ENCODE measurements at regions not wholly inside any gene's neighbourhood (a gene's known extent, or its start where the extent isn't known, plus 50 kb on each side); places are given as distances from the start of the nearest gene placed in this dataset.

- Mint-ChIP-seq H3K4me1 (ENCODE audit: low read depth) (no peaks in the 10 kb centered on the region), H3K27me3 (ENCODE audit: low read depth) (no peaks in the 10 kb centered on the region), H3K4me3 (no peak overlapping the region), H3K9me3 (no peaks in the 10 kb centered on the region), H3K27ac (no peak overlapping the region), H3K36me3 (ENCODE audit: low read depth) (no peaks in the 10 kb centered on the region)
These were observed 322.3 kb upstream of the ADCY2 start for GRCh38 chr5:7073666-7074065.

DNA sequence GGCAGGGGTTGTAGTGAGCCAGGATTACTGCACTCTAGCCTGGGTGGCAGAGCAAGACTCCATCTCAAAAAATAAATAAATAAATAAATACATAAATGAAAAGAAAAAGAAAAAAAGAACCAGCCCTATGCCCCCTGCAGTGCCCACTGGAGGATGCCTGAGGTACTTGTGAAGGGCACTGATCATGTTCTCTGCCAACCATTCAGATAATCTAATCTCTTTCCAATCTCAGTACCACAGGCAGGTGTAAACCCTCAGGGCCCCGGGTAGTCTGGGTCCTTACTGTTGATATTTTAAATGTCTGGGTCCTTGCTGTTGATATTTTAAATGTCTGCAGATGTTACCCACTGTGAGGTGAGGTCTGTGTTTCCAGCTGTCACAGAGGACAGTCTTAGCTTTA is 321.8 kb upstream of the ADCY2 start:
- H3K4me1 Mint-ChIP-seq (ENCODE audit: low read depth) = no peaks in the 10 kb centered on the region
- H3K27ac Mint-ChIP-seq = no peak overlapping the region
- no peak overlapping the region for H3K4me3 Mint-ChIP-seq
- H3K27me3 Mint-ChIP-seq (ENCODE audit: low read depth) = no peaks in the 10 kb centered on the region
- H3K9me3 Mint-ChIP-seq = no peaks in the 10 kb centered on the region
- no peaks in the 10 kb centered on the region for H3K36me3 Mint-ChIP-seq (ENCODE audit: low read depth)

DNA sequence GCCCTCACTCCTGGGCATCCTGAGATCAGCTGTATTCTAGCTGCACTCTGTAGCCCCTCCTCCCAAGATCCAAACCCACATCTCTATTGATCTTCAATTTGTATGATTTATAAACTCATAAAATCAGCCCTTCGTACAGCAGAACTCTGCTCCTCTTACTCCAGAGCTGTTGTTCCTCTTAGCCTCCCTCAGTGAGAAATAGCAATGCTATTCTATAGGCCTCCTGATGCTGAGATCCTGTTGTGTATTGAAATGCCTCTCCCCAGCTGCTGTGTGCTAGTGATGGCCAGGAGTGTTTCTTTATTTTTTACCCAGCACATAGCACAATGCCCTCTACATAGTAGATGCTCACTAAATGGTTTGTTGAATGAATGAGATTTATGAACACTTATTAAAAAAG is 320.5 kb upstream of the ADCY2 start:
- no peak overlapping the region for H3K4me3 Mint-ChIP-seq
- H3K27me3 Mint-ChIP-seq (ENCODE audit: low read depth) = no peaks in the 10 kb centered on the region

GRCh38 chr5:7078101-7078500 is 317.8 kb upstream of the ADCY2 start:
- H3K9me3 Mint-ChIP-seq = no peaks in the 10 kb centered on the region
- no peak overlapping the region for H3K4me3 Mint-ChIP-seq
- H3K27me3 Mint-ChIP-seq (ENCODE audit: low read depth) = no peaks in the 10 kb centered on the region
- H3K36me3 Mint-ChIP-seq (ENCODE audit: low read depth) = no peaks in the 10 kb centered on the region
- no peak overlapping the region for H3K27ac Mint-ChIP-seq
- no peaks in the 10 kb centered on the region for H3K4me1 Mint-ChIP-seq (ENCODE audit: low read depth)

More for the DNA sequence above, 320.5 kb upstream of the ADCY2 start:
- Mint-ChIP-seq H3K9me3 (no peaks in the 10 kb centered on the region), H3K27ac (no peak overlapping the region), H3K4me1 (ENCODE audit: low read depth) (no peaks in the 10 kb centered on the region), H3K36me3 (ENCODE audit: low read depth) (no peaks in the 10 kb centered on the region)

DNA sequence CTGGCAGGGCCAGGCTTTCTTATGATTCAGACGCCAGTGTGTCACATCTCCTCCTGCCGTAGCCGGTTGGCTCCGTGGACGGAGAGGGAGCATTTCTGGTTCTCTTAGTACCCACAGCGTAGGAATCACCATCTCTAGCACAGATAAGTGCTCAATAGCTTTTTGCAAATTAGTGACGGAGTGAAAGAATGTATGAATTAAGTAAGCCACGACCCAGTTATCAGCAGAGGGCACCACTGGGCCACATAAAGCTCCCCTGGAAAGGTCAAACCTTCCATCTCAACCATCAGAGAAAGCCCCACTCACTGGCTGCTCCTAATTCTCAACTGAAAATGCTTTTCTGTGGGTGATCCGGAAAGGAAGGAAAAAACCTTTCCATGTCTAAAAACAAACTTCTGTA is 317.0 kb upstream of the ADCY2 start:
- H3K36me3 Mint-ChIP-seq (ENCODE audit: low read depth) = no peaks in the 10 kb centered on the region
- no peaks in the 10 kb centered on the region for H3K27me3 Mint-ChIP-seq (ENCODE audit: low read depth)
- H3K4me3 Mint-ChIP-seq = no peak overlapping the region
- no peaks in the 10 kb centered on the region for H3K9me3 Mint-ChIP-seq
- H3K27ac Mint-ChIP-seq = no peak overlapping the region
- H3K4me1 Mint-ChIP-seq (ENCODE audit: low read depth) = no peaks in the 10 kb centered on the region

- Mint-ChIP-seq H3K4me3 (no peak overlapping the region), H3K27me3 (ENCODE audit: low read depth) (no peaks in the 10 kb centered on the region), H3K9me3 (no peaks in the 10 kb centered on the region), H3K4me1 (ENCODE audit: low read depth) (no peaks in the 10 kb centered on the region), H3K36me3 (ENCODE audit: low read depth) (no peaks in the 10 kb centered on the region), H3K27ac (no peak overlapping the region)
These were observed 315.4 kb upstream of the ADCY2 start for GRCh38 chr5:7080501-7080900.

DNA sequence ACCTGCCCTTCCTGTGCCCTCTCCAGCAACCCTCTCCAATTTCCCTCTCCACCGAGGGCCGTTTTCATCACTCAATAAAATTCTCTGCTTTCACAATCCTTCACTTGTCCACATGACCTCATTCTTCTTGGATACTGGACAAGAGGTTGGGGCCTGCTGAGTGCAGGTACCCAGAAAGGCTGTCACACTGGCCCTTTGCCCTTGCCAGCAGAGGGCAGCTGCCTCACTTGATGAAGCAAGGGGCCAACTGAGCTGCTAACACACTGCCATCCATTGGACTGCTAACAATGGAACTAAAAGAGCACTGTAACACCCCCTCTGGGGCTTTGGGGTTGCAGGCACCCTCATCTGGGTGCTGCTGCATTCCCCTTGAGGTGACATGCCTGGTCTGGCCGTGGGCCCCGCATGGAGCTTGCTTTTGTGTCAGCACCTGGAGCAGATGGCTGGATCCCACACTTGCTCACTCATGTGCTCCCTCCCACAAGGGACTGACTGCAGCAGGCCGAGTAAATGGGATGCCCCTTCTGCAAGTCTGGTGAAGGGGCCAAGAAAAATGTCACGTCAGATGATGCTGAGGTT is 308.1 kb upstream of the ADCY2 start:
- Mint-ChIP-seq H3K9me3 (no peaks in the 10 kb centered on the region), H3K36me3 (ENCODE audit: low read depth) (no peaks in the 10 kb centered on the region), H3K27ac (no peak overlapping the region)

GRCh38 chr5:7088849-7089248 is 307.1 kb upstream of the ADCY2 start:
- Mint-ChIP-seq H3K27ac (no peak overlapping the region), H3K4me1 (ENCODE audit: low read depth) (no peaks in the 10 kb centered on the region), H3K27me3 (ENCODE audit: low read depth) (no peaks in the 10 kb centered on the region), H3K36me3 (ENCODE audit: low read depth) (no peaks in the 10 kb centered on the region), H3K9me3 (no peaks in the 10 kb centered on the region), H3K4me3 (no peak overlapping the region)

More for the DNA sequence above, 308.1 kb upstream of the ADCY2 start:
- Mint-ChIP-seq H3K27me3 (ENCODE audit: low read depth) (no peaks in the 10 kb centered on the region), H3K4me3 (no peak overlapping the region), H3K4me1 (ENCODE audit: low read depth) (no peaks in the 10 kb centered on the region)

- Mint-ChIP-seq H3K36me3 (ENCODE audit: low read depth) (no peaks in the 10 kb centered on the region), H3K4me1 (ENCODE audit: low read depth) (no peaks in the 10 kb centered on the region), H3K9me3 (no peaks in the 10 kb centered on the region), H3K4me3 (no peak overlapping the region), H3K27me3 (ENCODE audit: low read depth) (no peaks in the 10 kb centered on the region), H3K27ac (no peak overlapping the region)
These were observed 301.3 kb upstream of the ADCY2 start for GRCh38 chr5:7094626-7095025.

- Mint-ChIP-seq H3K27me3 (ENCODE audit: low read depth) (no peaks in the 10 kb centered on the region), H3K4me3 (no peak overlapping the region), H3K27ac (no peak overlapping the region), H3K36me3 (ENCODE audit: low read depth) (no peaks in the 10 kb centered on the region), H3K9me3 (peaks cover 3% of the 10 kb centered on the region), H3K4me1 (ENCODE audit: low read depth) (no peaks in the 10 kb centered on the region)
These were observed 299.6 kb upstream of the ADCY2 start for GRCh38 chr5:7096294-7096693.

- Mint-ChIP-seq H3K4me1 (ENCODE audit: low read depth) (no peaks in the 10 kb centered on the region), H3K27me3 (ENCODE audit: low read depth) (no peaks in the 10 kb centered on the region), H3K9me3 (peaks cover under 1% of the 10 kb centered on the region), H3K4me3 (no peak overlapping the region), H3K36me3 (ENCODE audit: low read depth) (no peaks in the 10 kb centered on the region), H3K27ac (no peak overlapping the region)
These were observed 290.6 kb upstream of the ADCY2 start for GRCh38 chr5:7105358-7105757.

DNA sequence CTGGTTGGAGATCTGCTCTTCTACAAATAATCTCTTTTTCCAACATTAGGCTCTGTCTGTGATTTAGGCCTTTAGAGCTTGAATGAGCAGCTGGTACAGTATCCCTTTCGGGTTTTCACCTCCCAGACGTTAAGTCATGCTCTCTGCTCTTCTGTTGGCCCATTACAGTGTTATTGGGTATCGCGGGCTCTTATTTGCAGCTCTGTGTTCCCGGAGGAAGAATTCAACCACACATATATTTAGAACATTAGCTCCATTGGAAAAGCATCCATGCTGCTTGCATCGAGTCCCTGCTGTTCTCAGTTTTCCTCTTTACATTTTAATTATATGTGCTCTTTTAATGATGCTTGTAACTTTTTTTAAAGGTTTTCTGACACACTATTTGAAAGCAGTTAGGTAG is 278.0 kb upstream of the ADCY2 start:
- no peaks in the 10 kb centered on the region for H3K4me1 Mint-ChIP-seq (ENCODE audit: low read depth)
- no peak overlapping the region for H3K4me3 Mint-ChIP-seq
- H3K27ac Mint-ChIP-seq = no peak overlapping the region
- H3K27me3 Mint-ChIP-seq (ENCODE audit: low read depth) = no peaks in the 10 kb centered on the region
- H3K9me3 Mint-ChIP-seq = peaks cover 12% of the 10 kb centered on the region
- H3K36me3 Mint-ChIP-seq (ENCODE audit: low read depth) = no peaks in the 10 kb centered on the region

DNA sequence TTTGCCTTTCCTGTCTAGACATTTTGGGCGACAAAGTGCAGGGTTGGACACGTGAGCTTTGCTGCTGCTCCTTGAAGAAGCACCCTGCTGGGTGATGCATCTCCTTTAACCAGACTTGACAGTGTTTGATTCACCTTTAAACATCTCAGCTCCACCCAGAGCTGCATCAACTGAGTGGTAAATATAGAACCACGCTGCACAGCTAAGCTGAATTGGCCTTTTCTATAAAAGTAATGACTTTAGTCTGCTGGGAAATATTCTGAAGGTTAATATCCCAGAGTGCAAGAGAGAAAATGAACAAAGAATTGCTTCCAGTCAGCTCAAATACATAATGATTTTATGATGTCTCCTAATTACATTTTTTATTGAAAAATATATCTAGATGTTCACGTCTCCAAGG is 264.3 kb upstream of the ADCY2 start:
- H3K4me1 Mint-ChIP-seq (ENCODE audit: low read depth) = no peaks in the 10 kb centered on the region
- peaks cover 21% of the 10 kb centered on the region for H3K9me3 Mint-ChIP-seq
- H3K36me3 Mint-ChIP-seq (ENCODE audit: low read depth) = no peaks in the 10 kb centered on the region
- H3K27ac Mint-ChIP-seq = no peak overlapping the region
- no peaks in the 10 kb centered on the region for H3K27me3 Mint-ChIP-seq (ENCODE audit: low read depth)
- H3K4me3 Mint-ChIP-seq = no peak overlapping the region

- Mint-ChIP-seq H3K36me3 (ENCODE audit: low read depth) (no peaks in the 10 kb centered on the region), H3K4me3 (no peak overlapping the region), H3K27me3 (ENCODE audit: low read depth) (no peaks in the 10 kb centered on the region), H3K4me1 (ENCODE audit: low read depth) (no peaks in the 10 kb centered on the region), H3K27ac (no peak overlapping the region), H3K9me3 (peaks cover 4% of the 10 kb centered on the region)
These were observed 249.1 kb upstream of the ADCY2 start for GRCh38 chr5:7146886-7147285.

GRCh38 chr5:7157083-7157482 is 238.9 kb upstream of the ADCY2 start:
- Mint-ChIP-seq H3K36me3 (ENCODE audit: low read depth) (no peaks in the 10 kb centered on the region), H3K27me3 (ENCODE audit: low read depth) (no peaks in the 10 kb centered on the region), H3K4me1 (ENCODE audit: low read depth) (no peaks in the 10 kb centered on the region), H3K9me3 (peaks cover 41% of the 10 kb centered on the region), H3K4me3 (no peak overlapping the region), H3K27ac (no peak overlapping the region)

DNA sequence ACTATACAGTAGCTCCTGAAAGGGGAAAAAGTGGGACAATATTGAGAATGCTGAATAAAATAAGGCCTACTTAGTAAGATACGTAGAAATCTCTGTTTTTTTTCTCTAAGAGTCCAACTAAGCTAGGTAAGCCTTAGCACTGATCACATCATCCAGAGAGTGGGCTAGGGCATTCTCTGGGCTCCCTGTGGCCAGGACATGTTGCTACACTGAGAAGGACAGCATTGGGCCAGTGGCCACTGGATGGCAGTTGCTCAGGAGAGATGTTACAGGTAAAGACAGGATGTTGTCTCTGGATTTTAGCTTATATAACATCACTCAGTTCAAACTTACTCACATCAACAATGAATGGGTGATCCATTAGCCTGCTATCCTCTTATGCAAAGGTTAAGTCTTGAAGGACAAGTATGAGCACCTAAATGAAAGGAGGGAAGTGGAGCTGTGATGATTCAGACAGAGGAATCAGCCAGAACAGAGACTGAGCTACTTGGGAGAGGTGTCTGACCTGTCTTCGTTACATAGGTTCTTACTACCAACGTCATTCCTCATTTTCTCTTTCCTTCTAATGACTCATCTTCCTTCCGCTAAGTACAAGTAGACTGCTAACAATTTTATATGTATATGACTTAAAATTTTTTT is 226.6 kb upstream of the ADCY2 start:
- Mint-ChIP-seq H3K36me3 (ENCODE audit: low read depth) (peaks cover 1% of the 10 kb centered on the region), H3K27ac (no peak overlapping the region), H3K9me3 (peaks cover 7% of the 10 kb centered on the region), H3K4me1 (ENCODE audit: low read depth) (no peaks in the 10 kb centered on the region), H3K4me3 (no peak overlapping the region), H3K27me3 (ENCODE audit: low read depth) (no peaks in the 10 kb centered on the region)

All from T-helper 1 cell treated with Interleukin-12 subunit alpha and Interleukin-12 subunit beta and Interleukin-4 antibody, amounts not matched to agents 30 μg/mL and 1 μg/mL, for 36 hours (primary cell).